Lower leg skin (tissue), 4 donors: ENCODE measurements at regions not wholly inside any gene's neighbourhood (a gene's known extent, or its start where the extent isn't known, plus 50 kb on each side); places are given as distances from the start of the nearest gene placed in this dataset.

ENCODE experiments used
- DNase-seq, 2 donors: peaks; one replicate each; pipeline ENCODE4 v3.0.0-alpha.2; 2019; ENCODE audit warnings: low spot score in 2 of 2
- H3K4me3 ChIP-seq: fragments of 200-600 bp; sonication (generic); 2 replicates; pipeline ENCODE4 v1.5.1; 2017; ENCODE audit warnings: mild to moderate bottlenecking, low read depth; ENCODE audit not compliant: poor library complexity, severe bottlenecking
- POLR2A ChIP-seq, 2 donors: fragments of 450-650 bp; IDR thresholded peaks; one replicate each; pipeline ENCODE4 v1.6.1; 2016 to 2017; ENCODE audit warnings: antibody characterized with exemption in 2 of 2, mild to moderate bottlenecking in 1 of 2, moderate library complexity in 1 of 2
- WGBS, 2 donors: methylation state at CpG; one replicate each; pipeline ENCODE4 v1.1.5; 2018; 5-methylcytosine and 5-hydroxymethylcytosine counted together
- intact Hi-C: fragments of 100-400 bp; cut with DNase I; formaldehyde crosslinking; loops from one replicate; pipeline ENCODE4 v1.15.0; 2023; ENCODE audit warnings: low total_unique reads
- TF ChIP-seq, protein P1 (sequence below), 3 donors: fragments of 450-650 bp; IDR thresholded peaks; one replicate each; pipeline ENCODE4 v1.5.1; 2016; ENCODE audit warnings: antibody characterized with exemption in 3 of 3, mild to moderate bottlenecking in 3 of 3, moderate library complexity in 2 of 3

- no peak for DNase-seq
- intact Hi-C loops = no loop called here
- no peak overlapping the region for H3K4me3 ChIP-seq
- no peak for TF ChIP-seq POLR2A (IDR thresholded peaks at IDR 0.05)
- TF ChIP-seq, protein P1, sequence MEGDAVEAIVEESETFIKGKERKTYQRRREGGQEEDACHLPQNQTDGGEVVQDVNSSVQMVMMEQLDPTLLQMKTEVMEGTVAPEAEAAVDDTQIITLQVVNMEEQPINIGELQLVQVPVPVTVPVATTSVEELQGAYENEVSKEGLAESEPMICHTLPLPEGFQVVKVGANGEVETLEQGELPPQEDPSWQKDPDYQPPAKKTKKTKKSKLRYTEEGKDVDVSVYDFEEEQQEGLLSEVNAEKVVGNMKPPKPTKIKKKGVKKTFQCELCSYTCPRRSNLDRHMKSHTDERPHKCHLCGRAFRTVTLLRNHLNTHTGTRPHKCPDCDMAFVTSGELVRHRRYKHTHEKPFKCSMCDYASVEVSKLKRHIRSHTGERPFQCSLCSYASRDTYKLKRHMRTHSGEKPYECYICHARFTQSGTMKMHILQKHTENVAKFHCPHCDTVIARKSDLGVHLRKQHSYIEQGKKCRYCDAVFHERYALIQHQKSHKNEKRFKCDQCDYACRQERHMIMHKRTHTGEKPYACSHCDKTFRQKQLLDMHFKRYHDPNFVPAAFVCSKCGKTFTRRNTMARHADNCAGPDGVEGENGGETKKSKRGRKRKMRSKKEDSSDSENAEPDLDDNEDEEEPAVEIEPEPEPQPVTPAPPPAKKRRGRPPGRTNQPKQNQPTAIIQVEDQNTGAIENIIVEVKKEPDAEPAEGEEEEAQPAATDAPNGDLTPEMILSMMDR (IDR thresholded peaks at IDR 0.05) = no peak
Observed at GRCh38 chr2:175631245-175631623, 370.8 kb downstream of the LNPK start.

DNA sequence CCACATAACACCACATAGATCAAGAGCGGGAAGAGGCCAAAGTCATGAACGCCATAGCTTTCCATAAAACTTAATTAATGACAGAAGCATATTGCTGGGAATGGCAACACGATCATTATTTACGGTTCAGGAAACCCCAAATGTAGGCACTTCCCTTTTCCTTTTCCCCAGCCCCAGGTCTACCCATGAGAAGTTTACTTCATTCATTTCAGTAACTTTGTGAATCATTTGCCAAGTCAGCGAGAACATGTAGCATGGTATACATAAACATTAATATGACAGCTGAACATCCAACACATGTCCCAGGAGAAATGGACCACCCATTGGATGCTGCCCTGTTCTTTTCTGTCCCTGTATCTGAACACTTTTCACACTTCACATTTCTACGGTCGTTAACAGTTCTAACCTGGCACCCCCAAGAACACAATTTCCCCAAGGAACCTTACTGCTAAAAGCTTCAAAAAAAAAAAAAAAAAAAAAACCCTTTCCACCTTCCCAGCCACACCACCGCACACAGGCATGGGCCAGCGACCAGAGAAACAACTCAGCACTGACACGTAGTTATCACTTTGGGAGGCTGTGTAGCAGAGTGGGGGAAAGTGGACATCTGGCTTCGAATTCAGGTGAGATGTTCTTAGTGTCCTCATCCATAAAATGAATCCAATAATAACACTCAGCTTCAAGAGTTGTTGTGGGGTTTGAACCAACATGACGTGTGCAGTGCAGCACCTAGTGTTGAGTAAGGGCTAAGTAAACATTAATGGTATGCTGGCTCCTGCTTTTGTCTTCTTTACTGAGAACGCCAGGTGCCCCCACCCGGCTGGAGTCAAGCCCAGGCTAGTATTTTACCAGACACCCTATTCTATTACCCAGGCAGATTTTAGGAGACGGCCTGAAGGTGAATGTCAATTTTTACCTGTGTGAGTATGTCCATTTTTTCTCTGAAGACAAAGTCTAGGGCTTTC, 371.5 kb downstream of the LNPK start:
- WGBS, 2 donors = 66 to 69% methylated on average over 15 of the region's 15 CpGs
- DNase-seq = no peak
- no peak overlapping the region for H3K4me3 ChIP-seq
- intact Hi-C loops = no loop called here
- TF ChIP-seq POLR2A (IDR thresholded peaks at IDR 0.05) = no peak
- TF ChIP-seq, protein P1 (IDR thresholded peaks at IDR 0.05) = no peak

GRCh38 chr2:175628243-175628642, 373.8 kb downstream of the LNPK start:
- DNase-seq = no peak
- TF ChIP-seq, protein P1 (IDR thresholded peaks at IDR 0.05) = no peak
- TF ChIP-seq POLR2A (IDR thresholded peaks at IDR 0.05) = no peak
- intact Hi-C loops = no loop called here
- H3K4me3 ChIP-seq = no peak overlapping the region

GRCh38 chr2:175627405-175627804, 374.7 kb downstream of the LNPK start:
- no peak for DNase-seq
- no peak overlapping the region for H3K4me3 ChIP-seq
- no peak for TF ChIP-seq POLR2A (IDR thresholded peaks at IDR 0.05)
- TF ChIP-seq, protein P1 (IDR thresholded peaks at IDR 0.05) = no peak
- intact Hi-C loops = no loop called here

DNA sequence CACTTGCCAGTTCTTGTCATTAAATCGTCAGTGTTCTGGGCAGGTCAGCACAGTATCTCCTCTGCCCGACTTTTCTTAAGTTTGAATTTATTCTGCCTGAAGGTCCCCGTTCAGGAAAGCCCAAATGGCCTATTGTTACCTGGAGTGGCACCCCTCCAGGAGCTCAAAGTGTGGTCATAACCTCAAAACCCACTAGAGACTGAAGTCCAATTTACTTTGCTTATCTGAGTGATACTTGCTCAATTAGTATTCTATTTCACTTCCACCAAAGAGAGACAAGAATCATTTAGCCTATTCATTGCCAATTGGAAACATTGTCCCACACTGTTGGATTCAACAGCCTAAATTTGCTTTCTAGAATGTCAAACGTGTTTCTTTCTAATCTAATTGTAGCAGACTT, 375.3 kb downstream of the LNPK start:
- intact Hi-C loops = no loop called here
- H3K4me3 ChIP-seq = no peak overlapping the region
- 59 to 60% methylated on average over 4 of the region's 4 CpGs for WGBS, 2 donors
- no peak for DNase-seq
- TF ChIP-seq, protein P1 (IDR thresholded peaks at IDR 0.05) = no peak
- TF ChIP-seq POLR2A (IDR thresholded peaks at IDR 0.05) = no peak

- intact Hi-C loops = no loop called here
- no peak overlapping the region for H3K4me3 ChIP-seq
- DNase-seq = no peak
- TF ChIP-seq, protein P1 (IDR thresholded peaks at IDR 0.05) = no peak
- TF ChIP-seq POLR2A (IDR thresholded peaks at IDR 0.05) = no peak
- WGBS, 2 donors = 33 to 40% methylated on average over 5 of the region's 5 CpGs
Observed at GRCh38 chr2:175624785-175625184, 377.3 kb downstream of the LNPK start.
